ENCODE measurements at regions not wholly inside any gene's neighbourhood (a gene's known extent, or its start where the extent isn't known, plus 50 kb on each side); places are given as distances from the start of the nearest gene placed in this dataset.

DNA sequence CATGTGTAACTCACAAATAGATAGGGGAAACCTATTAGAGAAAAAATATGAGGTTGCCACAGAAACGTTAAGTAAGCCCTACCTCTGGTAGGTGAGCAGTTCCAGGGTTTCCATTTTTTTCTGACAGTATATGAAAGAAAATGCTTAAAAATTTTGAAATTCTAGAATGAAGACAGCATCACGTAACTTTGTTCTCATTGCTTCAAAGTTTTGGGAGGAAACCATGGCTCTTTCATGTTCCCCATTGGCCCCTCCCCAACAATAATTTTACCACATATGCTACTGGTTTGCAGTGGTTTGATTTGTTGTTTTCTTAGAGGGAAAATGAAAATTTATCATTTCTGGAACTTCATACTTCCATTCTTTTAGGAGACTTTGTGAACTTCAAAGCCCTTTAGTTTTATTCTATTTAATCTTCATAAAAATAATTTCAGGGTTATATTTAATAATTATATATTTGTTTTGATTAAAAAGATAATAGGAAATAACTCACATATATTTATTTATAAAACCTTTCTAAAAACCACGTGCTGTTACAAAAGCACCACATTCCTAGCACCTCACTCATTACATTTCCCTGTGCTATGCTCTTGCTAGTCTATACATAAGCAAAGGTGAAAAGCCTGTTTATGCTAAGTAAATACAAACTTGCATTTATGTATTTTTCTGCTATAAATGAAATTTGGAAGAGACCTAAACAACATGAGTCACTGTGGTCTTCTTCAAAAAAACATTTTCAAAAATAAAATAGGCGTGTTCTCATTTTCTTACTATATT, 113.4 kb downstream of the CASP12 start:
- no peaks in the 10 kb centered on the region for H3K27me3 ChIP-seq
- TF ChIP-seq POLR2AphosphoS5 (IDR thresholded peaks at IDR 0.05): no peak
- H3K36me3 ChIP-seq: no peaks in the 10 kb centered on the region
- intact Hi-C loops (cut with DNase I; ENCODE audit: low total_unique reads): no loop called here
- H3K4me1 ChIP-seq: no peaks in the 10 kb centered on the region
- no peaks in the 10 kb centered on the region for H3K9me3 ChIP-seq
- no peak overlapping the region for H3K27ac ChIP-seq
- no peak for DNase-seq
- no peak overlapping the region for H3K4me3 ChIP-seq
- 73 to 81% (median 79%) methylated on average over 4 of the region's 4 CpGs for WGBS, 5 donors

DNA sequence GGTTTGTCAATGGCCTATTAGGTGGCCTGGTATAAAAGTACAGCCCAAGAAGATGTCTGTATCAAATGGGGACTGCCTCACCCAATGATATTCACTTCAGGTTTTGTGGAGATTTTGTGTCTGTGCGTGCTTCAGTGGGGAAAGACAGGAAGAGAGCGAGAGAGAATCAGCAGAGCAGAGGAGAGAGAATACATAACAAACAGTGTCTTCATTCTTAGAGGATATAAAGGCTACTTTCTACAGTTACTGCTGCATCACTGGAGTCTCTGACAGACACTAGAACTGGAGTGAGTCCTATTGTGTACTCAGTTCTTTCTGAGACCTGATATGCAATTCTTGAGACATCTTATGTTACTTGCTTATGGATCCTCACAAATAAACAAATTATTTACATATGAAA, 115.0 kb downstream of the CASP12 start:
- no peak for DNase-seq
- H3K27me3 ChIP-seq: no peaks in the 10 kb centered on the region
- intact Hi-C loops (cut with DNase I; ENCODE audit: low total_unique reads): no loop called here
- no peaks in the 10 kb centered on the region for H3K36me3 ChIP-seq
- H3K4me1 ChIP-seq: no peaks in the 10 kb centered on the region
- 84 to 98% (median 89%) methylated on average over 2 of the region's 2 CpGs for WGBS, 5 donors
- no peaks in the 10 kb centered on the region for H3K9me3 ChIP-seq
- H3K27ac ChIP-seq: no peak overlapping the region
- TF ChIP-seq EP300 (IDR thresholded peaks at IDR 0.05) (no peak), POLR2AphosphoS5 (IDR thresholded peaks at IDR 0.05) (no peak), POLR2A (IDR thresholded peaks at IDR 0.05) (no peak)
- TF ChIP-seq, protein P1, sequence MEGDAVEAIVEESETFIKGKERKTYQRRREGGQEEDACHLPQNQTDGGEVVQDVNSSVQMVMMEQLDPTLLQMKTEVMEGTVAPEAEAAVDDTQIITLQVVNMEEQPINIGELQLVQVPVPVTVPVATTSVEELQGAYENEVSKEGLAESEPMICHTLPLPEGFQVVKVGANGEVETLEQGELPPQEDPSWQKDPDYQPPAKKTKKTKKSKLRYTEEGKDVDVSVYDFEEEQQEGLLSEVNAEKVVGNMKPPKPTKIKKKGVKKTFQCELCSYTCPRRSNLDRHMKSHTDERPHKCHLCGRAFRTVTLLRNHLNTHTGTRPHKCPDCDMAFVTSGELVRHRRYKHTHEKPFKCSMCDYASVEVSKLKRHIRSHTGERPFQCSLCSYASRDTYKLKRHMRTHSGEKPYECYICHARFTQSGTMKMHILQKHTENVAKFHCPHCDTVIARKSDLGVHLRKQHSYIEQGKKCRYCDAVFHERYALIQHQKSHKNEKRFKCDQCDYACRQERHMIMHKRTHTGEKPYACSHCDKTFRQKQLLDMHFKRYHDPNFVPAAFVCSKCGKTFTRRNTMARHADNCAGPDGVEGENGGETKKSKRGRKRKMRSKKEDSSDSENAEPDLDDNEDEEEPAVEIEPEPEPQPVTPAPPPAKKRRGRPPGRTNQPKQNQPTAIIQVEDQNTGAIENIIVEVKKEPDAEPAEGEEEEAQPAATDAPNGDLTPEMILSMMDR (IDR thresholded peaks at IDR 0.05): no peak
- no peak overlapping the region for H3K4me3 ChIP-seq

DNA sequence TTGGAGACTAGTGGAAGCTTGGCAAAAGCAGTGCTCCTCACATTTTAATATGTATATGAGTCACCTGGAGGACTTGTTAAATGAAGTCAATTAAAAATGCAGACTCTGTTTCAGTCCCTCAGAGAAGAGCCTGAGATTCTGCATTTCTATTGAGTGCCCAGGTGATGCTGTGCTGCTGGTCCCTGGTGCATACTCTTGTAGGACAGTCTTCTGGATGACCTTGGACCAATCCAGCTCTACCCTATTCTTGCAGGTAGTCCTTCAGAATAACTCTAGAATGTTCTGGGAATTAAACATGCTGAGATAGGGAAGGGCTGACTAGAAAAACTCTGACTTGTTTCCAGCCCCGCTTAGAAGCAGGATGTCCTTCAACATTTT, 115.9 kb downstream of the CASP12 start:
- TF ChIP-seq, protein P1 (IDR thresholded peaks at IDR 0.05): no peak
- no peaks in the 10 kb centered on the region for H3K9me3 ChIP-seq
- H3K4me1 ChIP-seq: no peaks in the 10 kb centered on the region
- no peak overlapping the region for H3K4me3 ChIP-seq
- intact Hi-C loops (cut with DNase I; ENCODE audit: low total_unique reads): no loop called here
- H3K27me3 ChIP-seq: no peaks in the 10 kb centered on the region
- no peak for DNase-seq
- H3K36me3 ChIP-seq: no peaks in the 10 kb centered on the region
- no peak overlapping the region for H3K27ac ChIP-seq
- WGBS, 5 donors: 85 to 97% (median 92%) methylated on average over 1 of the region's 1 CpG

DNA sequence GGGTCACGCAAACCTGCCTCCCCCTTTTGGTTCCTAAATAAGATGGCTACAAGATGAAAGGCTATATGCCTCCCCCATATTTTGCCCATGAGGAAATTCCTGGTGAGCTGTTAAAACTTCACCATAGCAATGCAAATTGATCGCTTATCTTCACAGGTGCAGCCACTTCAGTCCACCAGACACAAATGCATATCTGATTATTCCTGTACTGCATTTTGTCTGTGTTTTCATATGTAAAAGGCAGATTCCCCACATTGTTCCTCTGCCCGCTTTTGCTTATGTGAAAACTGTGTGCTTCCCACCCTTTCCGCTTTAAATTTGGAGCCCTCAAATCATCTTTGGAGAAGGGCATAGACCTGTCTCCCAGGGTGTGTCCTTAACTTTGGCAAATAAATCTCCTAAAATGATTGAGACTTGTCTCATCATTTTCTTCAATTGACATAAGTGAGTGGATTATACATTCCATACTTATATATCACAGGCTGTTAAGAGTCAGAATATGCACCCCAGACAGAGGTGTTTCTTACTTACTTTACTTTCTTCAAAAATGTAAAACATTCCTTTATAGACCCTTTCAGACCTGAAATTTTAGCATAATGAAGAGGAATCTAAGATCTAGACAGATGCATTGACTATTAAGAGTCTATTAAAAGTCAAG, 116.4 kb downstream of the CASP12 start:
- 79 to 88% (median 84%) methylated on average over 4 of the region's 4 CpGs for WGBS, 5 donors
- Histone ChIP-seq H3K9me3 (no peaks in the 10 kb centered on the region), H3K27ac (no peak overlapping the region), H3K27me3 (no peaks in the 10 kb centered on the region), H3K4me3 (no peak overlapping the region), H3K36me3 (no peaks in the 10 kb centered on the region), H3K4me1 (no peaks in the 10 kb centered on the region)
- intact Hi-C loops (cut with DNase I; ENCODE audit: low total_unique reads): no loop called here
- TF ChIP-seq, protein P1 (IDR thresholded peaks at IDR 0.05): no peak
- TF ChIP-seq POLR2AphosphoS5 (IDR thresholded peaks at IDR 0.05) (no peak), POLR2A (IDR thresholded peaks at IDR 0.05) (no peak), EP300 (IDR thresholded peaks at IDR 0.05) (no peak)
- no peak for DNase-seq

DNA sequence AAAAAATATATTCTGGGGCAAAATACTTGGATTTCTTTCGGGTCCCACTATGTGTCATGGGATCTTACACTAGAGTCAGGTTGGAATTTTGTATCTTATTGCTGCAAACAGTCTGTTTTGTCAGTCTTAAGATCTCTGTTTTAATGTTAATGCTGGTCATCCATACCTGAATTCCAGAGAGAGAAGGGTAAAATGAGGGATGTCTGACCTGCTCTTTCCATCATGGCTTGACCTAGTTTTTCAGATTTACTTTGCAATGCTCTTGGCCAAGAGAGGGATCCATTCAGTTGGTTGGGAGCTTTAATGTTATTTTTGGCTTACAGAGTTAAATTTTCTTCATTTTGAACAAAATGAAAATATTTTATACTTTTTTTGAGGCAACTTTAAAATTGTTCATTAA, 117.2 kb downstream of the CASP12 start:
- Histone ChIP-seq H3K4me1 (no peaks in the 10 kb centered on the region), H3K27ac (no peak overlapping the region), H3K36me3 (no peaks in the 10 kb centered on the region), H3K27me3 (no peaks in the 10 kb centered on the region), H3K9me3 (no peaks in the 10 kb centered on the region), H3K4me3 (no peak overlapping the region)
- TF ChIP-seq, protein P1 (IDR thresholded peaks at IDR 0.05): no peak
- no peak for TF ChIP-seq POLR2A (IDR thresholded peaks at IDR 0.05)
- no peak for TF ChIP-seq EP300 (IDR thresholded peaks at IDR 0.05)
- no peak for TF ChIP-seq POLR2AphosphoS5 (IDR thresholded peaks at IDR 0.05)
- 63 to 84% (median 71%) methylated on average over 1 of the region's 1 CpG for WGBS, 5 donors
- no peak for DNase-seq
- intact Hi-C loops (cut with DNase I; ENCODE audit: low total_unique reads): no loop called here

Measured in stomach (tissue), 8 donors.